ENCODE measurements at regions not wholly inside any gene's neighbourhood (a gene's known extent, or its start where the extent isn't known, plus 50 kb on each side); places are given as distances from the start of the nearest gene placed in this dataset.

- TF ChIP-seq EZH2 (IDR thresholded peaks at IDR 0.05; ENCODE audit: borderline replicate concordance, low read depth, low read length, poor library complexity, severe bottlenecking) (no peak), CTCF (conservative IDR thresholded peaks at IDR 0.05; ENCODE audit: low read depth, low read length) (no peak)
Measured at GRCh38 chr2:34480366-34480765, 881.3 kb upstream of the FAM98A start.
